Liver (tissue), 3 donors: ENCODE measurements at regions not wholly inside any gene's neighbourhood (a gene's known extent, or its start where the extent isn't known, plus 50 kb on each side); places are given as distances from the start of the nearest gene placed in this dataset.

Source experiments
- FOXA1 ChIP-seq: IDR thresholded peaks from 2 replicates; pipeline ENCODE4 v1.6.1; 2016; ENCODE audit warnings: antibody characterized with exemption
- HNF4A ChIP-seq, 2 donors: conservative IDR thresholded peaks; 2 replicates each; pipeline ENCODE4 v1.6.1; 2016; ENCODE audit warnings: antibody characterized with exemption in 2 of 2, mild to moderate bottlenecking in 2 of 2
- HNF4G ChIP-seq: IDR thresholded peaks from 2 replicates; pipeline ENCODE4 v1.6.1; 2016; ENCODE audit warnings: antibody characterized with exemption
- JUND ChIP-seq, 2 donors: IDR thresholded peaks; 2 replicates each; pipeline ENCODE4 v1.6.1; 2016; ENCODE audit warnings: antibody characterized with exemption in 2 of 2
- YY1 ChIP-seq: IDR thresholded peaks from 2 replicates; pipeline ENCODE4 v1.6.1; 2016; ENCODE audit warnings: antibody characterized with exemption, mild to moderate bottlenecking
- TF ChIP-seq, protein P1 (sequence below): fragments of 150-350 bp; IDR thresholded peaks from 2 replicates; pipeline ENCODE4 v1.5.1; 2017; ENCODE audit warnings: improper control_type of control experiment, low read depth, low read length; ENCODE audit not compliant: missing input control
- TF ChIP-seq, protein P2 (sequence below): IDR thresholded peaks from 2 replicates; pipeline ENCODE4 v1.6.1; 2016; ENCODE audit warnings: antibody characterized with exemption
- TF ChIP-seq, protein P3 (sequence below): IDR thresholded peaks from 2 replicates; pipeline ENCODE4 v1.6.1; 2016; ENCODE audit warnings: antibody characterized with exemption, mild to moderate bottlenecking
- donor health status: healthy.
- donor health status: healthy.

DNA sequence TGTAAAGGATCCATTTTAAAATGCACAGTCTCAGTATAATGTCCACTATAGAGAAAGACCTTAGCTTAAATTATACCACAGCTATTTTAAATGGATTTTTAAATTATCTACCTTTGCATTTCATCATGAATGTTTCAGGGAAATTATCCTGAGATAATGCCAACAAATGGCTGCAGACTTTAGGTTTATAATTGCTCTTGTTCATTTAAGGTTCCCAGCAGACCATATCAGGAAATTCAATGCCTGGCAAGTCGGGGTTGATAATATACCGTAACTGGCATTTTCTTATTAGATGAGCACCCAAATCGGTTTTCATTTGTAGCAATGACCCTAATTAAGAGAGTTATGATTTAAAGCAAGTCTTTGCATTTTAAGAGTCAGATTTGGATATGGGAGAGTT lies 227.1 kb upstream of the ARRDC4 start:
- TF ChIP-seq, protein P1, sequence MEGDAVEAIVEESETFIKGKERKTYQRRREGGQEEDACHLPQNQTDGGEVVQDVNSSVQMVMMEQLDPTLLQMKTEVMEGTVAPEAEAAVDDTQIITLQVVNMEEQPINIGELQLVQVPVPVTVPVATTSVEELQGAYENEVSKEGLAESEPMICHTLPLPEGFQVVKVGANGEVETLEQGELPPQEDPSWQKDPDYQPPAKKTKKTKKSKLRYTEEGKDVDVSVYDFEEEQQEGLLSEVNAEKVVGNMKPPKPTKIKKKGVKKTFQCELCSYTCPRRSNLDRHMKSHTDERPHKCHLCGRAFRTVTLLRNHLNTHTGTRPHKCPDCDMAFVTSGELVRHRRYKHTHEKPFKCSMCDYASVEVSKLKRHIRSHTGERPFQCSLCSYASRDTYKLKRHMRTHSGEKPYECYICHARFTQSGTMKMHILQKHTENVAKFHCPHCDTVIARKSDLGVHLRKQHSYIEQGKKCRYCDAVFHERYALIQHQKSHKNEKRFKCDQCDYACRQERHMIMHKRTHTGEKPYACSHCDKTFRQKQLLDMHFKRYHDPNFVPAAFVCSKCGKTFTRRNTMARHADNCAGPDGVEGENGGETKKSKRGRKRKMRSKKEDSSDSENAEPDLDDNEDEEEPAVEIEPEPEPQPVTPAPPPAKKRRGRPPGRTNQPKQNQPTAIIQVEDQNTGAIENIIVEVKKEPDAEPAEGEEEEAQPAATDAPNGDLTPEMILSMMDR = no peak
- TF ChIP-seq, protein P2, sequence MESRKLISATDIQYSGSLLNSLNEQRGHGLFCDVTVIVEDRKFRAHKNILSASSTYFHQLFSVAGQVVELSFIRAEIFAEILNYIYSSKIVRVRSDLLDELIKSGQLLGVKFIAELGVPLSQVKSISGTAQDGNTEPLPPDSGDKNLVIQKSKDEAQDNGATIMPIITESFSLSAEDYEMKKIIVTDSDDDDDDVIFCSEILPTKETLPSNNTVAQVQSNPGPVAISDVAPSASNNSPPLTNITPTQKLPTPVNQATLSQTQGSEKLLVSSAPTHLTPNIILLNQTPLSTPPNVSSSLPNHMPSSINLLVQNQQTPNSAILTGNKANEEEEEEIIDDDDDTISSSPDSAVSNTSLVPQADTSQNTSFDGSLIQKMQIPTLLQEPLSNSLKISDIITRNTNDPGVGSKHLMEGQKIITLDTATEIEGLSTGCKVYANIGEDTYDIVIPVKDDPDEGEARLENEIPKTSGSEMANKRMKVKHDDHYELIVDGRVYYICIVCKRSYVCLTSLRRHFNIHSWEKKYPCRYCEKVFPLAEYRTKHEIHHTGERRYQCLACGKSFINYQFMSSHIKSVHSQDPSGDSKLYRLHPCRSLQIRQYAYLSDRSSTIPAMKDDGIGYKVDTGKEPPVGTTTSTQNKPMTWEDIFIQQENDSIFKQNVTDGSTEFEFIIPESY = no peak
- TF ChIP-seq HNF4G (no peak), FOXA1 (no peak), HNF4A (conservative IDR thresholded peaks at IDR 0.05) (no peak), JUND (IDR thresholded peaks at IDR 0.05) (no peak), YY1 (no peak)
- TF ChIP-seq, protein P3, sequence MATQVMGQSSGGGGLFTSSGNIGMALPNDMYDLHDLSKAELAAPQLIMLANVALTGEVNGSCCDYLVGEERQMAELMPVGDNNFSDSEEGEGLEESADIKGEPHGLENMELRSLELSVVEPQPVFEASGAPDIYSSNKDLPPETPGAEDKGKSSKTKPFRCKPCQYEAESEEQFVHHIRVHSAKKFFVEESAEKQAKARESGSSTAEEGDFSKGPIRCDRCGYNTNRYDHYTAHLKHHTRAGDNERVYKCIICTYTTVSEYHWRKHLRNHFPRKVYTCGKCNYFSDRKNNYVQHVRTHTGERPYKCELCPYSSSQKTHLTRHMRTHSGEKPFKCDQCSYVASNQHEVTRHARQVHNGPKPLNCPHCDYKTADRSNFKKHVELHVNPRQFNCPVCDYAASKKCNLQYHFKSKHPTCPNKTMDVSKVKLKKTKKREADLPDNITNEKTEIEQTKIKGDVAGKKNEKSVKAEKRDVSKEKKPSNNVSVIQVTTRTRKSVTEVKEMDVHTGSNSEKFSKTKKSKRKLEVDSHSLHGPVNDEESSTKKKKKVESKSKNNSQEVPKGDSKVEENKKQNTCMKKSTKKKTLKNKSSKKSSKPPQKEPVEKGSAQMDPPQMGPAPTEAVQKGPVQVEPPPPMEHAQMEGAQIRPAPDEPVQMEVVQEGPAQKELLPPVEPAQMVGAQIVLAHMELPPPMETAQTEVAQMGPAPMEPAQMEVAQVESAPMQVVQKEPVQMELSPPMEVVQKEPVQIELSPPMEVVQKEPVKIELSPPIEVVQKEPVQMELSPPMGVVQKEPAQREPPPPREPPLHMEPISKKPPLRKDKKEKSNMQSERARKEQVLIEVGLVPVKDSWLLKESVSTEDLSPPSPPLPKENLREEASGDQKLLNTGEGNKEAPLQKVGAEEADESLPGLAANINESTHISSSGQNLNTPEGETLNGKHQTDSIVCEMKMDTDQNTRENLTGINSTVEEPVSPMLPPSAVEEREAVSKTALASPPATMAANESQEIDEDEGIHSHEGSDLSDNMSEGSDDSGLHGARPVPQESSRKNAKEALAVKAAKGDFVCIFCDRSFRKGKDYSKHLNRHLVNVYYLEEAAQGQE = no peak
